BJ (cell line): ENCODE measurements at regions not wholly inside any gene's neighbourhood (a gene's known extent, or its start where the extent isn't known, plus 50 kb on each side); places are given as distances from the start of the nearest gene placed in this dataset.
"Not testable (repeated sequence)": the region's sequence is repeated elsewhere in the genome, so short reads cannot be mapped to it uniquely, and the experiment has no call there.

Source experiments
- CTCF ChIA-PET: fragments of 350-600 bp; formaldehyde crosslinking; extraction: SDS; loops from one replicate; lab custom pipeline; 2021; ENCODE audit warnings: antibody characterized with exemption, inconsistent platforms; lab: Yijun Ruan, JAX
- POLR2A ChIA-PET: fragments of 300-600 bp; sonication (Branson Sonifier 250); formaldehyde crosslinking; extraction: SDS; loops from one replicate; lab custom pipeline; 2021; ENCODE audit warnings: antibody characterized with exemption; lab: Charles Lee
- DNase-seq: peaks from one replicate; pipeline ENCODE4 v3.0.0-alpha.2; 2011; ENCODE audit warnings: low read depth
- H3K27me3 ChIP-seq: 2 replicates; pipeline ENCODE4 v1.6.0; 2011; ENCODE audit warnings: low read length; ENCODE audit not compliant: control insufficient read depth, insufficient read depth
- H3K36me3 ChIP-seq: 2 replicates; pipeline ENCODE4 v1.5.1; 2011; ENCODE audit warnings: low read length; ENCODE audit not compliant: control insufficient read depth, insufficient read depth
- H3K4me3 ChIP-seq: 2 replicates; pipeline ENCODE4 v1.5.1; 2011; ENCODE audit warnings: low read depth, mild to moderate bottlenecking, control low read depth, low read length
- CTCF ChIP-seq: IDR thresholded peaks from 2 replicates; pipeline ENCODE4 v1.5.1; 2011; ENCODE audit warnings: low read depth, mild to moderate bottlenecking, control low read depth, inconsistent platforms, low read length, moderate library complexity; ENCODE audit not compliant: insufficient read depth

GRCh38 chr12:88720231-88720630 is 140.0 kb upstream of the KITLG start:
- no peak for TF ChIP-seq CTCF
- CTCF ChIA-PET = no interaction called here
- Histone ChIP-seq H3K27me3 (no peaks in the 10 kb centered on the region), H3K4me3 (no peak overlapping the region), H3K36me3 (no peaks in the 10 kb centered on the region)
- DNase-seq = no peak
- POLR2A ChIA-PET = interaction anchor here (0.7 kb wide), 1 partner anchor 42 kb away, joined by 3 read pairs; no protein-coding TSS in a partner anchor

GRCh38 chr12:88717188-88717587 is 136.9 kb upstream of the KITLG start:
- CTCF ChIA-PET = interaction anchor here (1.6 kb wide), 1 partner anchor 9 kb away, joined by 4 read pairs; no protein-coding TSS in a partner anchor
- POLR2A ChIA-PET = no interaction called here
- no peaks in the 10 kb centered on the region for H3K27me3 ChIP-seq
- H3K36me3 ChIP-seq = no peaks in the 10 kb centered on the region
- no peak for DNase-seq
- H3K4me3 ChIP-seq = no peak overlapping the region
- TF ChIP-seq CTCF = no peak

GRCh38 chr12:88716240-88716639 is 136.0 kb upstream of the KITLG start:
- ChIA-PET POLR2A (no interaction called here), CTCF (interaction anchor here (1.6 kb wide), 1 partner anchor 10 kb away, joined by 4 read pairs; no protein-coding TSS in a partner anchor)
- no peak for DNase-seq
- Histone ChIP-seq H3K4me3 (no peak overlapping the region), H3K36me3 (no peaks in the 10 kb centered on the region), H3K27me3 (no peaks in the 10 kb centered on the region)
- TF ChIP-seq CTCF = no peak

- Histone ChIP-seq H3K27me3 (no peaks in the 10 kb centered on the region), H3K4me3 (no peak overlapping the region), H3K36me3 (no peaks in the 10 kb centered on the region)
- ChIA-PET POLR2A (no interaction called here), CTCF (interaction anchor here (1.6 kb wide), 1 partner anchor 10 kb away, joined by 4 read pairs; no protein-coding TSS in a partner anchor)
- no peak for DNase-seq
- no peak for TF ChIP-seq CTCF
Measured at GRCh38 chr12:88715673-88716072, 135.4 kb upstream of the KITLG start.

- H3K36me3 ChIP-seq, DNase-seq, CTCF ChIA-PET, POLR2A ChIA-PET, H3K27me3 ChIP-seq, H3K4me3 ChIP-seq: not testable (repeated sequence)
Measured at GRCh38 chr12:88714263-88714882, 134.1 kb upstream of the KITLG start.

GRCh38 chr12:88707800-88708199 is 127.5 kb upstream of the KITLG start:
- ChIA-PET POLR2A (no interaction called here), CTCF (no interaction called here)
- DNase-seq = no peak
- Histone ChIP-seq H3K36me3 (no peaks in the 10 kb centered on the region), H3K27me3 (no peaks in the 10 kb centered on the region), H3K4me3 (no peak overlapping the region)
- TF ChIP-seq CTCF = no peak
